ENCODE measurements at regions not wholly inside any gene's neighbourhood (a gene's known extent, or its start where the extent isn't known, plus 50 kb on each side); places are given as distances from the start of the nearest gene placed in this dataset.

GRCh38 chr13:37486171-37486681 lies 112.3 kb downstream of the POSTN start:
- H3K9ac ChIP-seq (ENCODE audit: insufficient read depth in 1 of 2, low read depth in 2 of 2, low read length in 2 of 2), result no peak overlapping the region
- H3K9me3 ChIP-seq (replicated peaks; ENCODE audit: control insufficient read depth, insufficient read depth, low read depth, low read length), result no peaks in the 10 kb centered on the region
- H3K4me1 ChIP-seq (replicated peaks in 1 of 2; ENCODE audit: control insufficient read depth in 2 of 2, insufficient read depth in 2 of 2, low read length in 2 of 2), result no peaks in the 10 kb centered on the region
- POLR2A ChIA-PET, result no interaction called here
- H3K4me3 ChIP-seq, result no peak overlapping the region
- no peaks in the 10 kb centered on the region for H3K27me3 ChIP-seq (ENCODE audit: control insufficient read depth in 2 of 2, insufficient read depth in 2 of 2, low read length in 2 of 2)
- TF ChIP-seq DDX20 (tag; IDR thresholded peaks at IDR 0.05; ENCODE audit: low read depth), result no peak
- no peak for TF ChIP-seq MCM3 (IDR thresholded peaks at IDR 0.05)
- no peak for TF ChIP-seq MEIS2 (IDR thresholded peaks at IDR 0.05; ENCODE audit: partially characterized antibody)
- TF ChIP-seq SMARCA5 (IDR thresholded peaks at IDR 0.05), result no peak
- no peak for TF ChIP-seq ZKSCAN3 (CRISPR knock-in tag; IDR thresholded peaks at IDR 0.05)
- H3K4me2 ChIP-seq (ENCODE audit: insufficient read depth, low read length), result no peak overlapping the region
- CTCF ChIA-PET (ENCODE audit: low intra/inter-chr PET ratio), result no interaction called here
- WGBS (ENCODE audit: insufficient coverage, low coverage, missing lambda C conversion rate), result 2% methylated on average over 7 of the region's 7 CpGs
- no peak overlapping the region for H2AFZ ChIP-seq (ENCODE audit: low read depth, low read length)
- FAIRE-seq (no peak), ATAC-seq (no peak), DNase-seq (ENCODE audit: extremely low read depth in 1 of 4, low spot score in 3 of 4) (no peak)
- in situ Hi-C loops (cut with MboI) (no loop called here), intact Hi-C loops (cut with micrococcal nuclease) (no loop called here)
- no peaks in the 10 kb centered on the region for H3K36me3 ChIP-seq (ENCODE audit: control insufficient read depth, insufficient read depth, low read length)
- no peaks in the 10 kb centered on the region for H3K9me1 ChIP-seq (ENCODE audit: control insufficient read depth, insufficient read depth, low read length)
- no peaks in the 10 kb centered on the region for H4K20me1 ChIP-seq (replicated peaks; ENCODE audit: control insufficient read depth, insufficient read depth, low read length)
- no peaks in the 10 kb centered on the region for H3K79me2 ChIP-seq (ENCODE audit: control insufficient read depth, insufficient read depth, low read length)
- no TSS peak for BruUV-seq (replicated peaks)
- H3K27ac ChIP-seq (ENCODE audit: extremely low read depth, low read depth, low read length), result no peak overlapping the region

- H3K79me2 ChIP-seq (ENCODE audit: control insufficient read depth, insufficient read depth, low read length), result no peaks in the 10 kb centered on the region
- no peaks in the 10 kb centered on the region for H3K27me3 ChIP-seq (ENCODE audit: control insufficient read depth in 2 of 2, insufficient read depth in 2 of 2, low read length in 2 of 2)
- in situ Hi-C loops (cut with MboI), result no loop called here
- no TSS peak for BruUV-seq (replicated peaks)
- no peaks in the 10 kb centered on the region for H3K36me3 ChIP-seq (ENCODE audit: control insufficient read depth, insufficient read depth, low read length)
- CTCF ChIA-PET (ENCODE audit: low intra/inter-chr PET ratio), result no interaction called here
- POLR2A ChIA-PET, result no interaction called here
- no peak overlapping the region for H3K27ac ChIP-seq (ENCODE audit: extremely low read depth, low read depth, low read length)
- H3K4me2 ChIP-seq (ENCODE audit: insufficient read depth, low read length), result no peak overlapping the region
- intact Hi-C loops (cut with micrococcal nuclease), result no loop called here
- H3K4me3 ChIP-seq, result no peak overlapping the region
- ATAC-seq (no peak), DNase-seq (ENCODE audit: extremely low read depth in 1 of 4, low spot score in 3 of 4) (no peak), FAIRE-seq (no peak)
- H3K4me1 ChIP-seq (replicated peaks in 1 of 2; ENCODE audit: control insufficient read depth in 2 of 2, insufficient read depth in 2 of 2, low read length in 2 of 2), result no peaks in the 10 kb centered on the region
- no peaks in the 10 kb centered on the region for H3K9me3 ChIP-seq (replicated peaks; ENCODE audit: control insufficient read depth, insufficient read depth, low read depth, low read length)
- no peak overlapping the region for H2AFZ ChIP-seq (ENCODE audit: low read depth, low read length)
- no peaks in the 10 kb centered on the region for H4K20me1 ChIP-seq (replicated peaks; ENCODE audit: control insufficient read depth, insufficient read depth, low read length)
- H3K9me1 ChIP-seq (ENCODE audit: control insufficient read depth, insufficient read depth, low read length), result no peaks in the 10 kb centered on the region
- H3K9ac ChIP-seq (ENCODE audit: insufficient read depth in 1 of 2, low read depth in 2 of 2, low read length in 2 of 2), result no peak overlapping the region
- no peak for TF ChIP-seq RUNX1 (IDR thresholded peaks at IDR 0.05; ENCODE audit: low read depth)
- TF ChIP-seq EP300 (IDR thresholded peaks at IDR 0.05; ENCODE audit: low read length), result no peak
- no peak for TF ChIP-seq ILF3 (IDR thresholded peaks at IDR 0.05; ENCODE audit: borderline replicate concordance)
- TF ChIP-seq NFRKB (IDR thresholded peaks at IDR 0.05; ENCODE audit: low read depth), result no peak
- no peak for TF ChIP-seq NCOA4 (IDR thresholded peaks at IDR 0.05; ENCODE audit: partially characterized antibody)
- TF ChIP-seq JUN (IDR thresholded peaks at IDR 0.05; ENCODE audit: borderline replicate concordance, low read depth, low read length), result no peak
- no peak for TF ChIP-seq JUN (CRISPR knock-in tag; IDR thresholded peaks at IDR 0.05; ENCODE audit: borderline replicate concordance)
- no peak for TF ChIP-seq MAFG (tag; conservative IDR thresholded peaks at IDR 0.05)
- no peak for TF ChIP-seq CHAMP1 (IDR thresholded peaks at IDR 0.05)
- no peak for TF ChIP-seq POLR2G (IDR thresholded peaks at IDR 0.05; ENCODE audit: low read depth, low read length)
Observed at GRCh38 chr13:37485756-37486155, 112.8 kb downstream of the POSTN start.
